NCI-H2029 treated with DMSO at 0.1 percent for 48 hours (cell line): ENCODE measurements at regions not wholly inside any gene's neighbourhood (a gene's known extent, or its start where the extent isn't known, plus 50 kb on each side); places are given as distances from the start of the nearest gene placed in this dataset.
A peak's percentile ranks its signal among the peaks of the same experiment; 100 is the strongest.

Experiments
- DNase-seq: peaks from one replicate; lab custom pipeline; 2025; lab: John Stamatoyannopoulos, UW

DNA sequence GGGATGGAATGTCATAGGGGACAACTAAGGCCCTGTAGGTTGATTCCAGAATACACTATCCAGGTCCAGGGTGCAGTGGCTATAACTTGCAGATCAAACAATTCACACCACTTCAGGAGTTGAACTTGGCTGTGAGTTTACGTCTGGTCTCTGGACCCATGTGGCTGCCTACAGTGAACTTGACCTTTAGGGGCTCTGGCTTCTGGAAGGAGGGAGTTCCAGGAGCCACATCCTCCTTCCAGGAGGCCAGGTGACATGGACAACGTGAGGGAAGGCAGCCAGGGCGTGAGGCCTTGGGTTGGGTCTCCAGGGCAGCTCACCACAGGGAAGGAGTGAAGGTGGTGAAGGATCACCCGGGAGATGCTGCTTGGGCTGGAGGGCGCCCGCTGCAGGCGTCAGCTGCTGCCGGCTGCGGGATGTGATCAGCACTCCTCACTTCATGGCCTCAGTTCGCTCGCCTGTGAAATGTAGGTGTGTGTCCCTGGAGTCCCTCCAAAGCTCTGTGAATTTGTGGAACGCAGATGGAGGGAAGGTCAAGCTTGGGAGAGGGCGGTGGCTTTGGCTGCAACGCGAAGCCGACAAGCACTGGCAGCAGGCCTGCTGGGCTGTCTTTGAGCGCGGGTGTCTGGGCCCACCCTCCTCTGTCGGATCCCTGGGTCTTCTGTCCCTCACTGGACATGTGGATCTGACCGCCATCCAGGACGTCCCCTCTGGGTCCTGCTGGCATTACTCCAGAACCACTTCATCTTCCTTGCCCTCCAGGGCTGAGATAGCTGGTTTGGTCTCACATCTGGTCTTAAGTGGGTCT, 146.5 kb downstream of the GLI2 start:
- no peak for DNase-seq

- no peak for DNase-seq
Observed at GRCh38 chr2:120883607-120884440, 148.2 kb downstream of the GLI2 start.

- no peak for DNase-seq
Observed at GRCh38 chr2:120884472-120885290, 149.0 kb downstream of the GLI2 start.

DNA sequence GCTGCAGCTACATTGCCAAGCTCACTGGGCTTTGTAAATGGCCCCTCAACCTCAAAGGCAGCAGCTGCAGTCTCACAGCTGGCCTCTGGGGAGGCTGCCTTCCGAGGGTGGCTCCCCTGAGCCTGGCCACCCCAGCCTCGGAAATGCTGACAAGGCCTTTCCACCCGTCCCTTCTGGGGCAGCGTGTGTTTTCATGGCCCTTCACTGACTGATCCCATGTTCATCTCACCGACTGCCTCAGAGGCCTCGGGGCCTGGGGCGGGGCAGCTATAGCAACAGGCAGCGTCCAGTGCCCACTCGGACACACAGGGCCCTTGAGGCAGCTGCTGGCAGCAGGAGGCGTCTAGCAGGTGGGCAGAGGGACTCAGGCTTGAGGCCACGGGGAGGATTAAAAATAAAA, 149.7 kb downstream of the GLI2 start:
- no peak for DNase-seq

GRCh38 chr2:120885749-120886148, 150.1 kb downstream of the GLI2 start:
- no peak for DNase-seq

- no peak for DNase-seq
Observed at GRCh38 chr2:120886534-120887319, 151.1 kb downstream of the GLI2 start.

DNA sequence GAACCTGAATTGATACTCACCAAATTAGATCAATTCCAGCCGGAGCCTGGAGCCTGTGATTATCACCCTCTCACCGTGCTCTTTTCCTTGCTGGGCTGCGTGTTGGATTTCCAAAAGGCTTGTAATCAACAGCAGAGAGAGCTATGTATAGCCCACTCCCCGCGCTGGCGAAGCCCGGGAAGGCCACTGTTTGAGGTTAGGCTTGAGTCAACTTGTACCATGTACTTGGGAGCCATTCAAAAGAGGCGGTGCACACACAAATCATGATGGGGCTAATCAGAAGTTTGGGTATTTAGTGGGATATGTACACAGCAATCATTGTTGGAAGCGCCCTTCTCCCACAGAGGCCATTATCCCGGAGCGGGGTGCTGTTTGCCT, 151.6 kb downstream of the GLI2 start:
- peak; percentile 7 for DNase-seq

GRCh38 chr2:120887741-120888231, 152.1 kb downstream of the GLI2 start:
- DNase-seq = peak; percentile 44

DNA sequence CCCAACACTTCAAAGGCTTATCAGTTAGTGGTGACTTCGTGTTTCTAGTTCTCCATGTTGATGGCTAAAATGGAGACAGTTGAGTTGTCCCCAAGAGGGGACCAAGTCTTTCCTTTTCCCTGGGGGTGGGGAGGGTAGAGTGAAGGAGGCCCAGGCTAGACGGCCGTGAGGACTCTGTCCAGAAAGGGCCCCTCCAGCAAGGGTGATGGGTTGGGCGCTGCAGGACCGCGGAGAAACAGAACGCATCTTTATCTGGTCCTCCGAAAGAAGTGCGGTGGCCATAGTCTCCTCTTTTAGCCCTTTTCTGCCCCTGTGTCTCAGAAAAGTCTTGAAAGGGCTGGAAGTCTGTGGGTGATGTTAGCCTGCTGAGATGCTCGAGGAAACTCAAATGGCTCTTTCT, 153.2 kb downstream of the GLI2 start:
- DNase-seq = no peak

- DNase-seq = no peak
Observed at GRCh38 chr2:120889936-120890335, 154.3 kb downstream of the GLI2 start.

- DNase-seq = no peak
Observed at GRCh38 chr2:120890566-120891360, 155.1 kb downstream of the GLI2 start.

DNA sequence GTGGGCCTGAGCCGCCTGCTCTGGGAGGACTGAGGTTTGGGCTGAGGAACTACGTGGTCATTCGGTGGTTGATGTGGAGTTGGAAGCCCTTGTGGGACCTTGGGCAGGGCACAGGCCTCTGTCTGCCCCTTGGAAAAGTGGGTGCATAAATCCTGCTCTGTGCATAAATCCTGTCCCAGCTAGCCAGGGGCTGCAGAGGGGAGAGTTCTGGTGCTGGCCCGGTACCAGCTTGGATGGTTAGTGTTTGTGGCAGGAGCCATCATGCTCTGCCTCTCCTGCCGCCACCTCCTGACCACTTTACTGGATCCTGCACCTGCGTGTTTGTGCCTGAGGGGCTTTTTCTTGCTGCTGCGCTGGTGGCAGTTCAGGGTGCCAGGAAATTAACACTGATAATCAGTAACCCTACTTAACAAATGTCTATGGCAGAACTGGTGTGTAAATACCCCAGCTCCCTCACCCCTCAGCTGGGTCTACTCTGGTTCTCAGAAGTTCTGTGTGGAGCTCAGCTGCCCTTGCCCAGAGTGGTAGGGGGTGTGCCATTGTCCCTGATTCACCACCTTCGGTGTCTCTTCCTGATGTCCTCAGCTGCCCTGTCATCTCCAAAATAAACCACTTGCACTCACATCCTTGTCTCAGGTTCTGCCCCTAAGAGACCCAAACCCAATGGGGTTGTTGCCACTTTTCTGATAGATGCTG, 156.8 kb downstream of the GLI2 start:
- no peak for DNase-seq

DNA sequence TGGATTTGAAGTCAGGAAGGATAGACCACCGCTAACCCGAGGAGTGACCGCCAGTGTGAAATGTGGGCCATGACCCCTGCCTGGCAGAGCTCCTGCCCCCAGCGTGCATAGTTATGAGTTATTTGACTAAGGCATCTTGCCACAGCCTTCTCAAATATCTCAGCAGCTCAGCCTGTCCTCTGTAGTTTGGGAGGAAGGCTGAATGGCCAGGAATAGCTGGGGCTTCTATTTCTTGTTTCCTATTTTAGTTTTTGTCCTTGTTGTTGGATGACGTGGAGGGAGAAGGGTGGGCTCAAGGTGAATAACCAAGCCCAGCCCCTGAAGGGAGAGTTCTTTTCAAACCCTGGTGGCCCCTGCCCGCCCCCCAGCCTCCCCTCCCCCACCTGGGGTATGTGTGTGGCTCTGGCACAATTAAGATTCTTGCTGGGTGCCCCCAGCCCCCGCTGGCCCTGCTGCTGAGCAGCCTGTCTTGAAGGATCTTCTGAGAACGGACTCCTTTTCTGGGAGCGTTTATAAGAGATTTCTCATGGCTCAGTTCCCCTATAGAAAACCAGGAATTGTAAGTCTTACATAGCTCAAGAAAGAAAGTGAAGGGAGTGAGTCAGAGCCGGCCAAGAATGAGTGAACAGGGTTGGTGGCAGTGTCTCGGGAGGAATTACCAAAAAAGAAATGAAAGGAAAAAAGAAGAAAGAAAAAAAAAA, 157.4 kb downstream of the GLI2 start:
- DNase-seq = no peak

GRCh38 chr2:120893811-120894584, 158.3 kb downstream of the GLI2 start:
- DNase-seq = no peak

GRCh38 chr2:120894966-120895365, 159.3 kb downstream of the GLI2 start:
- DNase-seq = no peak

GRCh38 chr2:120896126-120896525, 160.5 kb downstream of the GLI2 start:
- DNase-seq = no peak

GRCh38 chr2:120896901-120897300, 161.2 kb downstream of the GLI2 start:
- no peak for DNase-seq

GRCh38 chr2:120897399-120897798, 161.7 kb downstream of the GLI2 start:
- DNase-seq = no peak

DNA sequence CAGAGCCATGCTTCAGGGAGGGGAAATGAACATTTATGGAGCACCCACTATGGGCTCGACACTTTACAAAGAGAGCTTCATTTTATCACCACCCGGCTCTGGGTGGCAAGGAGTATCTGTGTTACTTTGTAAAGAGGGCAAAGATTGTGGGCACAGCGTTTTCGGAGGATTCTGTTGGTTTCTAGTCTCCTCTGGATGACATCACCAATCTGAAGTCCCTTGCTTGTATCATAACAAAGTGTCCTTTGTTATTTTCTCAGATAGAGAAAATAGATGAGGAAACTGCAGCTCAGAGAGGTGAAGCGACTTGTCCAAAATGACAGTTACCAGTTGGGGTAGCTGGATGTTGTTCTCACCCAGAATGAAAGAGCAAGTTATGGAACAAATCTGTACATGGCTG, 162.8 kb downstream of the GLI2 start:
- DNase-seq = no peak
